ENCODE measurements at regions not wholly inside any gene's neighbourhood (a gene's known extent, or its start where the extent isn't known, plus 50 kb on each side); places are given as distances from the start of the nearest gene placed in this dataset.
"Not testable (repeated sequence)": the region's sequence is repeated elsewhere in the genome, so short reads cannot be mapped to it uniquely, and the experiment has no call there.

GRCh38 chr9:82052081-82052480 lies 63.5 kb downstream of the SPATA31D1 start:
- DNase-seq: no peak

- no peak for DNase-seq
Observed at GRCh38 chr9:82054264-82055015, 65.9 kb downstream of the SPATA31D1 start.

- DNase-seq: no peak
Observed at GRCh38 chr9:82057805-82058204, 69.2 kb downstream of the SPATA31D1 start.

GRCh38 chr9:82061801-82062200 lies 73.2 kb downstream of the SPATA31D1 start:
- DNase-seq: not testable (repeated sequence)

- no peak for DNase-seq
Observed at GRCh38 chr9:82062245-82062644, 73.7 kb downstream of the SPATA31D1 start.

GRCh38 chr9:82073551-82074543 lies 85.3 kb downstream of the SPATA31D1 start:
- no peak for DNase-seq

GRCh38 chr9:82080265-82080664 lies 91.7 kb downstream of the SPATA31D1 start:
- DNase-seq: no peak

- DNase-seq: no peak
Observed at GRCh38 chr9:82081496-82081895, 92.9 kb downstream of the SPATA31D1 start.

GRCh38 chr9:82082563-82082962 lies 94.0 kb downstream of the SPATA31D1 start:
- DNase-seq: no peak

- DNase-seq: no peak
Observed at GRCh38 chr9:82088591-82088990, 100.0 kb downstream of the SPATA31D1 start.

- no peak for DNase-seq
Observed at GRCh38 chr9:82090046-82090445, 101.5 kb downstream of the SPATA31D1 start.

GRCh38 chr9:82091100-82091499 lies 102.5 kb downstream of the SPATA31D1 start:
- DNase-seq: no peak

GRCh38 chr9:82091610-82092009 lies 103.0 kb downstream of the SPATA31D1 start:
- no peak for DNase-seq

GRCh38 chr9:82101475-82101874 lies 112.9 kb downstream of the SPATA31D1 start:
- DNase-seq: no peak

- DNase-seq: no peak
Observed at GRCh38 chr9:82104252-82104651, 115.7 kb downstream of the SPATA31D1 start.

GRCh38 chr9:82105729-82106128 lies 117.2 kb downstream of the SPATA31D1 start:
- DNase-seq: no peak

GRCh38 chr9:82106536-82106935 lies 118.0 kb downstream of the SPATA31D1 start:
- no peak for DNase-seq

- DNase-seq: peak; percentile 2
Observed at GRCh38 chr9:82108474-82108873, 119.9 kb downstream of the SPATA31D1 start.

- DNase-seq: no peak
Observed at GRCh38 chr9:82108941-82109340, 120.4 kb downstream of the SPATA31D1 start.

GRCh38 chr9:82109626-82110025 lies 121.1 kb downstream of the SPATA31D1 start:
- DNase-seq: no peak

- DNase-seq: no peak
Observed at GRCh38 chr9:82110881-82111280, 122.3 kb downstream of the SPATA31D1 start.

GRCh38 chr9:82115331-82115730 lies 126.8 kb downstream of the SPATA31D1 start:
- DNase-seq: no peak

- DNase-seq: no peak
Observed at GRCh38 chr9:82115900-82116299, 127.3 kb downstream of the SPATA31D1 start.

- DNase-seq: no peak
Observed at GRCh38 chr9:82116556-82116955, 128.0 kb downstream of the SPATA31D1 start.
